GM18508 (cell line): ENCODE measurements at regions not wholly inside any gene's neighbourhood (a gene's known extent, or its start where the extent isn't known, plus 50 kb on each side); places are given as distances from the start of the nearest gene placed in this dataset.
"Not testable (repeated sequence)": the region's sequence is repeated elsewhere in the genome, so short reads cannot be mapped to it uniquely, and the experiment has no call there.

Experiments
- ATAC-seq: cut with Tn5 transposase; IDR thresholded peaks from one replicate; pipeline ENCODE4 v1.9.1; 2021; ENCODE audit warnings: moderate number of reproducible peaks; ENCODE audit not compliant: insufficient read depth, unreplicated experiment

DNA sequence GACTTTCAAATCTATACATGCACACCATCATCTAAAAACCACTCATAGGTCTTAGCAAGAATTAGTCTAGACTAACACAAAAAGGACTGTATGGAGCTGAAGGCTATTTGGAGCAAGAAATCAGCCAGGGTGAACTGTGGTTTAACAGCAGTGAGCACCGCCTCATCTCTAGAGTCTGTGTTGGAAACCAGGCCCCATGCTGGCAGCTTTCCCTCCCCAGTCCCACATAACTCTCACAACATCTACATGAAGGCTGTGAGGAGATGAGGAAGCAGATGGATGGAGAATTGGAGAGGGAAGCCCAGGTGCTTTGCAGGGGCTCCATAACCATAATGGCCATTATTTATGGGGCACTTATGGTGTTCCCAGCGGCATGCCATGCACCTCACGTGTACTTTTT lies 133.2 kb upstream of the TOPAZ1 start:
- no peak for ATAC-seq

DNA sequence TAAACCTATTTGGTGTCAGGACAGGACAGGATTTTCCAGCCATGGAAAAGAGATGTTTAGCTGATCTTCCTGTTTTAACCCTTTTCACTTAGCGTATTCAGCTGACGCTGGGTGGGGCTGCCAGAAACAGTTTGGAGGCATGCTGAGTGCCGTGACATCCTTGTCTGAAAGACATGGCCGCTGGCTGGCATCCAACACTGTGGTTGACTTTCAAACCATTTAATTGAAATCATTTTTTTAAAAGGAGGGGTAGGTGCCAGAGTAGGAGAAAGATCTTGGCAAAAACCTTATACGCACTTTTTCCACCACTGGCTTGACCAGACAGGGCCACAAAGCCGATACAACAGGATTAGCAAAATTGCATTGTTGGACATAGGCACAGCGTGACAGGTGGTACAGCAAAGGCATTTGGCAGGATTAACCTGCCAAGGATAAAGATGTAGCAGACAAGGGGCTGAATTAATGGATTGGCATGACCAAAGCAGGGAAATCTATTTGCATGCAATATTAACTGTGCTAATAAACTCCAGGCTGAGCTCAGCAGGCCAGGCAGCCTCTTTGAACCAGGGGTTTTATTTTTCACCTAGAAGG lies 131.8 kb upstream of the TOPAZ1 start:
- no peak for ATAC-seq

DNA sequence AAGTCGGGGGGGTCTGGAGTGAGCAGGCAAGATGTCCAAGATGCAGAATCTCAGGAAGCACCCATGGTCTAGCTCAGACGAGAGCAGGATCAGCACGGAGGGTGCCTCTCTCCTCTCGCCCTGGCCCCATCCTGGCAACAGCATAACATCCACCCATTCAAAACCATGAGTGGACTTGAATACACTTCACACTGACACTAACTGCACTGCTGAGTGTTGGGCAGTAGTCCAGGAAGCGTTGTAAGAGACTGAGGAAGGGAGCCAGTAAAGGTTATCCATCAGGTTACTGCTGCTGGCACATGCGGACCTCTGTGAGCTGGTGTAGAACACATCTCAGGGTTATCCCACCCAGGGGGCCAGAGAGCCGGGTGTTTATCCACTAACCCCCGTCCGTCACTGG lies 131.0 kb upstream of the TOPAZ1 start:
- ATAC-seq: no peak

DNA sequence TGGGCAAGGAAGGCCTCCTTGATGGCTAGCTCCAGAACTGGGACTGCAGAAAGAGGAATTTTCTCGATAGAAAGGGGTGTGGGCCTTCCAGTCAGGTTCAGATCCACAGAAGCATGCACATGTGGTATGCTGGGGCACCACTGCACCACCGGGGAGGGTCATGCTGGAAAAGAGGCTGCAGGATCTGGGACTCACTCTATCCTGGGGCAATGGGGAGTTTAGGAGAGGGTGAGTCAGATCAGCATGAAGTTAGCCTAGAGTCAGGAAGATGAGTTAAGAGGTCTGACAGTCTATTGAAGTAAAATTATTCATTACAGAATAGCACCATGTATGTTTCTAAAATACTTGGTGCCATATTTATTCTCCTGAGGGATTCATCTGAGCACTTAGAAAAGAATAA lies 130.2 kb upstream of the TOPAZ1 start:
- ATAC-seq: no peak

DNA sequence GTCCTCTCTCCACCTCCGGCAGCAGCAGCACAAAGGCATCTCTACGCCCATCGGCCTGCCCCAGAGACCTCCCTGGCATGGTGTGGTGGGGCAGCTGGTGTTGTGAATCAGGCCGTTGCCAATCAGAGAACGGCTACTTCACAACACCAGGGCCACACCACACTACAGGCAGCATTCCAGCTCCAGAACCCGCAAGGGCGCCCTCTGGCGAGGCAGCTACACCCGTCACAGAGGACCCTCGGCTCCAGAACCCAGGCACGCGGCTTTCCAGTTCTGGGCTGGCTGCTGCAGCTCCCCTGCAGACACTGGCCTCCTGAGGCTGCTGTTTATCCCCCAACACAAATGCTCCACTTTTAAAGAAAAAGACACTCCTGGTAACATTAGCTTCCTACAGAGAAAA lies 127.5 kb upstream of the TOPAZ1 start:
- ATAC-seq: no peak

DNA sequence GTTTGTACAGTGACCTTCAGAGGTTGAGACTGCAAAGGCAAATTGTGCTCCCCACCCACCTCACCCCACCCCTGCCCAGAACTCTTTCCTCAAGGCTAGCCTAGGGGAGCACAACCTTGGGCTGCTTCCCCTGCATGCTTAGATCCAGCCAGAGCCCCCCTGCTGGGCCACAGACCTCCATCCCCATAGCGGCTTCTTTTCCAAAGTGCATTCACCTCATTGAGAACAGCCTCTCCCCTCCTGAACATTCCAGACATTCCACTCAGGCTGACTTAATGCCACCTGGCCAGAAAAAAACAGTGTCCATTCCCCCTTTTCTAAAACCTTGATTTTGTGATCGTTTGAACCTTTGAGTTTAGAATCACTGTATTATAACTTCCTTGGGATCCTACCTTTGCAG lies 124.4 kb upstream of the TOPAZ1 start:
- ATAC-seq: no peak

DNA sequence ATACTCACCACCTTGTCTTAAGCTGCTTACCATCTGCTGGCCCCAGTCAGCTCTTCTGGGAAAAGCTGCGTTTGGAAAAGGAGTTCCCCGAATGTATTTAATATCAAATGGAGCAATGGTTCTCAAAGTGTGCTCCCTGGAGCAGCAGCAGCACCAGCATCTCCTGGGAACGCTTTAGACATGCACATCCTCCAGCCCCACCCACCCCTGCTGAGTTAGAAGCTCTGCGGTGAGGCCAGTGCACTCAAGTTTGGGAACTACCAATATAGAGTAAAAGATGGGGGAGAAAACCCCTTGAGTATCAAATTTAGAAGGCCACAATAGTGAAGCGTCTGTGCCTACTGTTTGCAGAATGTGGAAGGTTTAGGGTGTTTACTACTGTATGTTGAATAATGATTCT lies 124.0 kb upstream of the TOPAZ1 start:
- no peak for ATAC-seq

DNA sequence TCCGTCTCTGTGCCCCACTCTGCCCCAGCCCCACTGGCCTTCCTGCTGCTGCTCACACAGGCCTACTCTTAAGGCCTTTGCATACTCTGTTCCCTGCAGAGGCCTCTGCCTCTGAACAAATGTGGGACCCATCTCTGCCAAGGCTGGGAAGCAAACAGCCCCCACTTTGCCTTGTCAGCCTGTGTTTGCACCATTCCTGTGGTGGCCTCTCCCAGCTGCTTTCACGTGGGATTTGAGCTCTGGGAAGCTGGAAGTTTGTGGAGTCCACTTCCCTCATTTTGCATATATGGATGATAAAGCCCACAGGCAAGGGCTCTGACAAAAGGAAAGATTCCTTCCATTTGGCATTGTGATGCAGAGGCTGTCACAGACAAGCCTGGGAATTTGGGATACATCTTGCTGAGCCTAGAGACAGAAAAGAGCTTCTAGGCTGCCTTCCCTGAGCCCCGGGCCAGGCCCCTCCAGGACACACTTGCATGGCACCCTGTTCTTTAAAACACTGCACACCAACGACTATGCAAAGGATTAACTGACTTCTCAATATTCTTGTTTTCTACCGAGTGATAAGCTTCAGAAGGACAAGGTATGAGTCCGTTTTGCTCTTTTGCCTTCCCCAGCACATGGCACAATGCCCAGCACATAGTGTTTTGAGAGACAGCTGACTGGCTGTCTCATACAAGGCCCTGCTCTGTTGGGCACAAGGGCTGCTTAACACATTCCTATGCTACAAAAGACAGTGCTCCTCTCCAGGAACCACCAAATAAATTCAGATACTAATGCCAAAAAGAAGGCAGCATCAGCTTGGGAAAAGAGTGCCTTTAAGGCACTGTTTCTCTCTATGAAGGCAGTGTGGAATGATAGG lies 120.7 kb upstream of the TOPAZ1 start:
- no peak for ATAC-seq

DNA sequence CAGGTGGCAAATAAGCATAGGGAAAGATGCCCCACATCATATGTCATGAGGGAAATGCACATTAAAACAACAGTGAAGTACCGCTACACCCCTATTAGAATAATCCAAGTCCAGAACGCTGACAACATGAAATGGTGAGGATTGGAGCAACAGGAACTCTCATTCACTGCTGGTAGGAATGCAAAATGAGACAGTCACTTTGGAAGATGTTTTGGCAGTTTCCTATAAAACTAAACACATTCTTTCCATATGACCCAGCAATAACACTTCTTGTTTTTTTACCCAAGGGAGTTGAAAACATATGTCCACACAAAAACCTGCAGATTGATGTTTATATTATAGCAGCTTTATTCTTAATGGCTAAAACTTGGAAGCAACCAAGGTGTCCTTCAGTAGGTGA lies 116.4 kb upstream of the TOPAZ1 start:
- no peak for ATAC-seq

DNA sequence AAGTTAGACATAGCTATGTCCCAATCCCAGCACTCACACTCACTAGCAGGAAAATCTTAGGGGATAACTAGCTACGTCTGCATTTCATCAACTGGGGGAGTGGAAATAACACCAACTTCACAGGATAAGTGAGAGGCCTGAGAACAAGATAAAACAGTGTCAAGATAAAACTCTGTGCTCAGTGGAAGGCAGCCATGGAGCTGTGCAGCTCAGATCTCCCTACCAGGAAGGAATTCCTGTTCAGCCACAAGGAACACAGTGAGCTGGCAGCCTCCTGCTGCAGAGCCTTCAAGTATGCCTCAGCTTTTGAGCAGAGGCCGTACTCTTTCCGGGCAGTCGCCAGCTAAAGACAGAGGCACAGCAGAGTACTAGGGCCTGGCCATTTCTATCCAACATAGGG lies 115.8 kb upstream of the TOPAZ1 start:
- ATAC-seq: no peak

DNA sequence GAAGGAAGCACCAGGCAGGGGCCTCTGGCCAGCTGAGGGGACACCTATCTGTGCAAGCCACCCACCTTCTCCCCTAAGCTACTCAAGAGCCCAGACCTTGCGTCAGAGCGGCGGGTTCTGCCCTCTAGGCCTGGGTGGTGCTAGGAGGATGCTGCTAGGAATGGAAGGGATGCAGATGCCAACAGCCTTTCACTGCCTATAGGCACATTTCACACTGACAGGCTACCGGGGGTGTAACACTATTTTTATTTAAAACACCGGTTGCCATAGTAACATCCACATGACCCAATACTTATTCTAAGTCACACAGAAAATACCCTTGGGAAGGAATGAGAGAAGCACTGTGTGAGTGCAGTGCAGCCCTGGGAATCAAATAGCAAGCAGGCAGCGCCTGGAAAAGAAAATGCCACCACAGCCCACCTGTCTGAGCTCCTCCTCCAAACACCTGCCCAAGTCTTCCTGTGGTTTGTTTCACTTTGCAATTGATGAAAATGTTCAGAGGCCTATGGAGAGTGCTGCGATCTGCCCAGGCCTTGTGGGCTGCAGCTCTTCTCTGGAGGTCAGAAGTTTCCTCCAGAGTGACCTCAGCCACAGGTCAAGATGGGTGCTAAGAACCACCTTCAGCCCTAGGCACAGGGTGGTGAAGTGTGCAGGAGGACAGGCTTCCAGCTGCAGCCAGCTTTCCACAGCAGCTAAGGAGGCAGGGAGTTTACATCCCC lies 113.5 kb upstream of the TOPAZ1 start:
- ATAC-seq: no peak

DNA sequence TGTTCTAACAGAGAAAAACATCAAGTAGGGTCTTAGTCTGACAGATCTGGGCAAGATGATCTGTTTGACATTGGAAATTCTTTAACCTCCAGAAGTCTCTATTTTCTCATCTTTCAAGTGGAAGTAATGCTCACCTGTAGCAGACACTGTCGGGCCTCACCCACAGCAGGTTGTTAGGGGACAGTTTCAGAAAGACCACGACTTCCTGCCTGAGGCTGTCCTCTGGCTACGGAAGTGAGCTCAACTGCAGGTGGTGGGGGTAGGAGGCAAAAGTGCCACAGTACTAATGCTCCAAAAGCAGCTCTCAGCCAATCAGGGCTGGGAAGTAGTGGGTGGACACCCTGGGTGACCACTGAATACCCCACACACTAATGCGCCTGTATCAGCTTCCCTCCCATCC lies 111.4 kb upstream of the TOPAZ1 start:
- ATAC-seq: no peak

DNA sequence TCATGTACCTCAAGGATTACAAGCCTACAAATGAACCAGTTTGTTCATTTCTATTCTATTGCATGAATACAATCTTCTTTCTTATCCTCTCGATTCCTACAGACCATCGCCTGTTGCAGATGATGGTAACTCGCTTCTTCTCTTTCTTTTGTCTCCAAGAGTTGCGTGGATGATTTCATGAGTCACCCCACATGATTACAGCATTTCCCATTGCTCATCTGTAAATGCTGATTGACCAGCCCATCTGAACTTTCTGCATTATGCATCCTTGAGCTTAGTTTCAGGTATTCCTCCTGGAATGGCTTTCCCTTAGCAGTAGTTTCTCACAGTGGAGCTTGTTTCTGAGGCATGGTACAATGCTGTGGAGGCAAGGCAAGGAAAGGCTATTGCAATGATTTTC lies 109.6 kb upstream of the TOPAZ1 start:
- ATAC-seq: no peak

DNA sequence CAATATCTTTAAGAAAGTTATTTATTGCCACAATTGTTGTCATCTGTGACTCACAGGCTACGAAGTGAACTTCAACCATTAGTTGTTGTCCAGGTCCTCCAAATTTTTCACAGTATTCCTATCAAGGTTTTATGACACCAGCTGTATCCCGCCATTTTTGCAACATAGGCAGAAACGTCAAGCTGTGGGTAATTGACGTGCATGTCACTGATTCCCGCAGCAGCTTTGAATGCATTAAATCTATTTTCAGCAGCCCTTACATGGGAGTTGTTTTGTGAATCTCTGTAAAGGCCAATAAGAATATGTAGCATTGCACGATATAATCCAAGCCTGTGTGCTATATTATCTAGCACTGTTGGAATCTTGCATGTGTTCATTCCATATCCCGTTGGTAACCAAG lies 109.1 kb upstream of the TOPAZ1 start:
- no peak for ATAC-seq

DNA sequence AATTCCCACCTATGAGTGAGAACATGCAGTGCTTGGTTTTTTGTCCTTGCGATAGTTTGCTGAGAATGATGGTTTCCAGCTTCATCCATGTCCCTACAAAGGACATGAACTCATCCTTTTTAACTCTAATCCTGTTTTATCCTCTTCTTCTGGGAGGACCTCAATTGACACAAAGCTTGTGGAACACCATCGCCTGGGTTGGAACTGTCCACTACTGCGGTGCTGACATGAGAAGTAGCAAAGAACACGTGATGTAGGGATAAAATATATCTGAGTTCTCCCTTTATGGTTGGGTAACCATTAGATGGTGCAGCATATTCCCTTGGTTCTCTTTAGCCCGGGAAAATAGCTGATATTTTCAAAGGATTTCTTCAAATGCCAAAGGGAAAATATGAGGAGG lies 105.3 kb upstream of the TOPAZ1 start:
- ATAC-seq: no peak

DNA sequence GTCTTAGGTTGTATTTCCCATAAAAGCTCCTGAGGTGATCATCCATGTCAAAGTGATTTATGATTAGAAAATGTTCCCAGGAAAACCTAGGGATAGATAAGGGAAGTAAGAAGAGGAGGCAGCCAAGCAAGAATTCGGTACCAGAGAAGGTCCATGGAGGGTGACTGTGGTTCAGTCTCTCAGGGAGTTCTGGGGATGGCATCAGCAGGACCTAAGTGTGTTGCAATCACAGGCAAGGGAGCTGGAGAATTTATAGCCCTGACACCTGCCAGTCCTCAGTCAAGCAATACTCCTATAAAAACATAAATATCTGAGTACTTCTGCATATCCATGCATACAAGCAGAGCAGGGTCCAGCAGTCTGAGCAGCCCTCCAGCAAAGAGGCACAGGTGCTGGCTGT lies 95.6 kb upstream of the TOPAZ1 start:
- no peak for ATAC-seq

DNA sequence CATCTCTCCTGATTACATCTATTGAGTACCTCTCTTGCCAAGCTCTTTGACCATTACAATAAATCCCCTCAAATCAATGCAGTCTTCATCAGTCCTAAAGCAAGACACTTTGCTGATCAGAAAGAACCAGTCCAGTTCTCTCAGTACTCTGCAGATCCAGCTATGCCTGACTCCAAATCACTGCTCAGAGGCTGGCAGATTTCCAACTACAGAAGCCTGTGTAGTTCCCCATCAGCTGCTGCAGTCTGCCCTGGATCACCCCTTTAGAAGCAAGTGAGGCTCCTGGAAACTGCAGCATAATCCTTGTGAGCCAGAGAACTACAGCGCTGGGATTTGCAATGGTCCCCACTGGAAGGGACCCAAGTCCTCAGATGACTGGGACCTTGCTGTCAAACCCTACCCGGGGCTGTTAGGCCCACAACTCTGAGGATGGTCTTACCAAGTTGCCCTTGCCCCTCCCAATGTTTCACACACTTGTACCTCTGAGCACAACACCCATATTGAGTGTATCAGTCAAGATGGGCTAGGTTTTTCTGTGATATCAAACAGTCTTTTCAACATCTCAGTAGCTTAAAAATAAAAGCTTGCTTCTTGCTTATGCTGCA lies 81.9 kb upstream of the TOPAZ1 start:
- no peak for ATAC-seq

DNA sequence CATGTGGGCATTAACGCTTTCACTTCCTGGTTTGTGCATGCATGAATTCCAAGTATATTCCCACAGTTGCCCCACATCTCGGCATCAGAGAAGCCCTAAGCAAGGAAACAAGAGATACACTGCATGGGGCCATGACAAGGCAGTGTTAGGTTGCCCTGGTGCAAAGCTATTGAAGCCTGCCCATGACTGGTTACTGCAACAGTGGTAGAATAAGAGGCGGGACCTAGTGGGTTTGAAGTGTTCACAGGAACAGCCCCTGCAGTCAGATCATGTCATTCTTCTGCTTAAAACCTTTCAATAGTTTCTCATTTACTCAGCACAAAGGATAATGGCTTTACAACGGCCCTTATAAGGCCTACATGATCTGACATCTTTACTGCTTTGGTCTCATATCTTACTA lies 80.9 kb upstream of the TOPAZ1 start:
- ATAC-seq: no peak

DNA sequence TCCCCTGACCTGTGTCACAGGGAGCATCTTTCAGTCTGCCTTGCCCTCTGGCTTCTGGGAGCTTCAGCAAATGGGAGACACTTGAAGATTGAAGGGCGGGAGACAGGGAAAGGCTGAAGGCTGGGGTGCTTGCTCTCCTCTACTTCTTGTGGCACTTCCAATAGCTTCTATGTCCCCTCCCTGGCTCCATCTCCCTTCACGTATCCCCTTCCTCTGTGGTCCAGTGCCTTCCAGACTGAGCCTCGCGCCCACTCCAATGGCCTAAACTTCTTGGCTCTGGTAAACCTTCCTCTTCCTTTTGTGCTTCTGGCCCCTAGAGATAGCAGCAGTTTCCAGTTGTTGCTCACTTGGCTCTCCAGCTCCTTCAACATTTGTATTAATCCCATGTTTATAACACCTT lies 69.8 kb upstream of the TOPAZ1 start:
- ATAC-seq: no peak

DNA sequence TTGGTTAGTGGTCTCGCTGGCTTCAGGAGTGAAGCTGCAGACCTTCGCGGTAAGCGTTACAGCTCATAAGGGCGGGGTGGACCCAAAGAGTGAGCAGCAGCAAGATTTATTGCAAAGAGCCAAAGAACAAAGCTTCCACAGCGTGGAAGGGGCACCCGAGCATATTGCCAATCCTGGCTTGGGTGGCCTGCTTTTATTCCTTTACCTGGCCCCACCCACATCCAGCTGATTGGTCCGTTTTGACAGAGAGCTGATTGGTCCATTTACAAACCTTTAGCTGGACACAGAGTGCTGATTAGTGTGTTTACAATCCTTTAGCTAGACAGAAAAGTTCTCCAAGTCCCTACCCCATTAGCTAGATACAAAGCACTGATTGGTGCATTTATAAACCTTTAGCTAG lies 69.0 kb upstream of the TOPAZ1 start:
- not testable (repeated sequence) for ATAC-seq

DNA sequence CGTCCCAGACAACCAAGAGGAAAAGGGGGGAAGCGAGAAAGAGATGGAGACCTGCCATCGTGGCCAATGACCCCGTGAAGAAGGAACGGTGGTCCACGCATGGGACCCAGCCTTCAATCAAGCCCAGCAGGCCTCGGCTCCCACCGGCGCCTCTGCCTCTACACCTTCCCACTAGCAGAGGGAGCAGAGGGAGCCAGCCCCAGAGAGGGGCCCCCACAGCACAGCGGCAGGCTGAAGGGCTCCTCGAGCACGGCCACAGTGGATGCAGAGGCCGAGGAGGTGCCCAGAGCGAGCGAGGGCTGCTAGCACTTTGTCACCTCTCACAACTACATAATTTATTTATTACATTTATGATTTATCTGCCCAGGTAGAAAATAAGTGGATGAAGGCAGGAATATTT lies 68.4 kb upstream of the TOPAZ1 start:
- ATAC-seq: no peak
